Neural cell (in vitro differentiated cells): ENCODE measurements at regions not wholly inside any gene's neighbourhood (a gene's known extent, or its start where the extent isn't known, plus 50 kb on each side); places are given as distances from the start of the nearest gene placed in this dataset.

ENCODE experiments used
- H2AFZ ChIP-seq: fragments of 200-600, 300-800 bp; sonication (generic), shearing (Covaris generic); 2 replicates; pipeline ENCODE4 v1.6.0; 2014; ENCODE audit warnings: low read depth, mild to moderate bottlenecking, antibody characterized with exemption, low read length, moderate library complexity
- H3F3A ChIP-seq: fragments of 200-600 bp; shearing (Covaris generic); 2 replicates; pipeline ENCODE4 v1.6.1; 2016; ENCODE audit warnings: mild to moderate bottlenecking, moderate library complexity, mixed read lengths, antibody characterized with exemption, low read length; ENCODE audit not compliant: insufficient read depth, poor library complexity, severe bottlenecking
- H3K27ac ChIP-seq: fragments of 200-600, 300-800 bp; sonication (generic), shearing (Covaris generic); 2 replicates; pipeline ENCODE4 v1.5.1; 2014; ENCODE audit warnings: mild to moderate bottlenecking, low read length, moderate library complexity
- H3K27me3 ChIP-seq: fragments of 300-800, 200-600 bp; sonication (generic), shearing (Covaris generic); 2 replicates; pipeline ENCODE4 v1.6.0; 2014; ENCODE audit warnings: mild to moderate bottlenecking, low read depth, low read length, moderate library complexity; ENCODE audit not compliant: insufficient read depth
- H3K36me3 ChIP-seq: fragments of 300-800, 200-600 bp; sonication (generic), shearing (Covaris generic); 2 replicates; pipeline ENCODE4 v1.5.1; 2014; ENCODE audit warnings: mild to moderate bottlenecking, antibody characterized with exemption, low read length, moderate library complexity; ENCODE audit not compliant: insufficient read depth
- H3K4me2 ChIP-seq: fragments of 300-800, 200-600 bp; sonication (generic), shearing (Covaris generic); 2 replicates; pipeline ENCODE4 v1.6.0; 2014; ENCODE audit warnings: mild to moderate bottlenecking, low read length
- H3K4me3 ChIP-seq: fragments of 300-800, 200-600 bp; sonication (generic), shearing (Covaris generic); 2 replicates; pipeline ENCODE4 v1.5.1; 2014; ENCODE audit warnings: mild to moderate bottlenecking, low read length, moderate library complexity
- H3K79me2 ChIP-seq: fragments of 200-600 bp; shearing (Covaris generic); replicated peaks from 2 replicates; pipeline ENCODE4 v1.6.0; 2014; ENCODE audit warnings: mild to moderate bottlenecking, low read length, moderate library complexity; ENCODE audit not compliant: insufficient read depth
- H3K9ac ChIP-seq: fragments of 300-800, 200-600 bp; sonication (generic), shearing (Covaris generic); 2 replicates; pipeline ENCODE4 v1.6.1; 2016; ENCODE audit warnings: mild to moderate bottlenecking, low read length, mixed read lengths
- H3K9me2 ChIP-seq: fragments of 200-600 bp; shearing (Covaris generic); 2 replicates; pipeline ENCODE4 v1.6.1; 2016; ENCODE audit warnings: mild to moderate bottlenecking, low read length, mixed read lengths; ENCODE audit not compliant: insufficient read depth
- H3K9me3 ChIP-seq: fragments of 200-600, 300-800 bp; sonication (generic), shearing (Covaris generic); 2 replicates; pipeline ENCODE4 v1.6.1; 2016; ENCODE audit warnings: mild to moderate bottlenecking, mixed run types, low read length, moderate library complexity, mixed read lengths
- H4K20me1 ChIP-seq: fragments of 200-600 bp; shearing (Covaris generic); 2 replicates; pipeline ENCODE4 v1.6.1; 2016; ENCODE audit warnings: mild to moderate bottlenecking, mixed run types; ENCODE audit not compliant: insufficient read depth
- EP300 ChIP-seq: fragments of 450-650 bp; conservative IDR thresholded peaks from 2 replicates; pipeline ENCODE4 v1.6.1; 2014; ENCODE audit warnings: antibody characterized with exemption, mild to moderate bottlenecking, moderate library complexity; ENCODE audit not compliant: poor library complexity, severe bottlenecking
- EZH2 ChIP-seq: fragments of 200-600, 300-800 bp; shearing (Covaris generic), sonication (generic); IDR thresholded peaks from 2 replicates; pipeline ENCODE4 v1.6.1; 2014; ENCODE audit warnings: antibody characterized with exemption, low read length, borderline replicate concordance, mild to moderate bottlenecking; ENCODE audit not compliant: insufficient read depth, poor library complexity, severe bottlenecking
- MXI1 ChIP-seq: fragments of 450-650 bp; conservative IDR thresholded peaks from 2 replicates; pipeline ENCODE4 v1.6.1; 2014; ENCODE audit warnings: antibody characterized with exemption, mild to moderate bottlenecking; ENCODE audit not compliant: poor library complexity, severe bottlenecking
- POLR2AphosphoS5 ChIP-seq: IDR thresholded peaks from 2 replicates; pipeline ENCODE4 v1.6.1; 2012
- RAD21 ChIP-seq: fragments of 450-650 bp; conservative IDR thresholded peaks from 2 replicates; pipeline ENCODE4 v1.6.1; 2014; ENCODE audit warnings: antibody characterized with exemption, mild to moderate bottlenecking, moderate library complexity
- REST ChIP-seq: IDR thresholded peaks from 2 replicates; pipeline ENCODE4 v1.6.1; 2012; ENCODE audit warnings: borderline replicate concordance
- SMC3 ChIP-seq: fragments of 450-650 bp; conservative IDR thresholded peaks from 2 replicates; pipeline ENCODE4 v1.6.1; 2014; ENCODE audit warnings: antibody characterized with exemption, mild to moderate bottlenecking, moderate library complexity; ENCODE audit not compliant: poor library complexity
- TAF1 ChIP-seq: IDR thresholded peaks from 2 replicates; pipeline ENCODE4 v1.6.1; 2012; ENCODE audit warnings: low read depth
- TF ChIP-seq, protein P1 (sequence below): fragments of 450-650 bp; IDR thresholded peaks from 2 replicates; pipeline ENCODE4 v1.5.1; 2014; ENCODE audit warnings: antibody characterized with exemption, mild to moderate bottlenecking, moderate library complexity; ENCODE audit not compliant: poor library complexity, severe bottlenecking

- Histone ChIP-seq H3K4me2 (no peak overlapping the region), H3K9me2 (no peaks in the 10 kb centered on the region), H3K79me2 (no peaks in the 10 kb centered on the region), H3K4me3 (no peak overlapping the region), H3F3A (no peaks in the 10 kb centered on the region), H3K9ac (no peak overlapping the region), H3K27me3 (no peaks in the 10 kb centered on the region), H3K36me3 (no peaks in the 10 kb centered on the region), H3K9me3 (no peaks in the 10 kb centered on the region), H3K27ac (no peak overlapping the region), H4K20me1 (no peaks in the 10 kb centered on the region), H2AFZ (no peak overlapping the region)
- TF ChIP-seq EZH2 (no peak), REST (no peak), MXI1 (no peak), EP300 (no peak), SMC3 (no peak), RAD21 (no peak), TAF1 (no peak), POLR2AphosphoS5 (no peak)
- TF ChIP-seq, protein P1, sequence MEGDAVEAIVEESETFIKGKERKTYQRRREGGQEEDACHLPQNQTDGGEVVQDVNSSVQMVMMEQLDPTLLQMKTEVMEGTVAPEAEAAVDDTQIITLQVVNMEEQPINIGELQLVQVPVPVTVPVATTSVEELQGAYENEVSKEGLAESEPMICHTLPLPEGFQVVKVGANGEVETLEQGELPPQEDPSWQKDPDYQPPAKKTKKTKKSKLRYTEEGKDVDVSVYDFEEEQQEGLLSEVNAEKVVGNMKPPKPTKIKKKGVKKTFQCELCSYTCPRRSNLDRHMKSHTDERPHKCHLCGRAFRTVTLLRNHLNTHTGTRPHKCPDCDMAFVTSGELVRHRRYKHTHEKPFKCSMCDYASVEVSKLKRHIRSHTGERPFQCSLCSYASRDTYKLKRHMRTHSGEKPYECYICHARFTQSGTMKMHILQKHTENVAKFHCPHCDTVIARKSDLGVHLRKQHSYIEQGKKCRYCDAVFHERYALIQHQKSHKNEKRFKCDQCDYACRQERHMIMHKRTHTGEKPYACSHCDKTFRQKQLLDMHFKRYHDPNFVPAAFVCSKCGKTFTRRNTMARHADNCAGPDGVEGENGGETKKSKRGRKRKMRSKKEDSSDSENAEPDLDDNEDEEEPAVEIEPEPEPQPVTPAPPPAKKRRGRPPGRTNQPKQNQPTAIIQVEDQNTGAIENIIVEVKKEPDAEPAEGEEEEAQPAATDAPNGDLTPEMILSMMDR: no peak
Observed at GRCh38 chr12:84422340-84422739, 490.3 kb downstream of the SLC6A15 start.

GRCh38 chr12:84421103-84421502 is 491.5 kb downstream of the SLC6A15 start:
- H2AFZ ChIP-seq: no peak overlapping the region
- H4K20me1 ChIP-seq: no peaks in the 10 kb centered on the region
- H3F3A ChIP-seq: no peaks in the 10 kb centered on the region
- H3K4me2 ChIP-seq: no peak overlapping the region
- H3K36me3 ChIP-seq: no peaks in the 10 kb centered on the region
- TF ChIP-seq REST (no peak), EZH2 (no peak), RAD21 (no peak), MXI1 (no peak), SMC3 (no peak), POLR2AphosphoS5 (no peak), TAF1 (no peak), EP300 (no peak)
- TF ChIP-seq, protein P1: no peak
- H3K9me3 ChIP-seq: no peaks in the 10 kb centered on the region
- H3K27ac ChIP-seq: no peak overlapping the region
- no peak overlapping the region for H3K4me3 ChIP-seq
- H3K9me2 ChIP-seq: no peaks in the 10 kb centered on the region
- no peak overlapping the region for H3K9ac ChIP-seq
- no peaks in the 10 kb centered on the region for H3K79me2 ChIP-seq
- H3K27me3 ChIP-seq: no peaks in the 10 kb centered on the region
